ENCODE measurements at regions not wholly inside any gene's neighbourhood (a gene's known extent, or its start where the extent isn't known, plus 50 kb on each side); places are given as distances from the start of the nearest gene placed in this dataset.

DNA sequence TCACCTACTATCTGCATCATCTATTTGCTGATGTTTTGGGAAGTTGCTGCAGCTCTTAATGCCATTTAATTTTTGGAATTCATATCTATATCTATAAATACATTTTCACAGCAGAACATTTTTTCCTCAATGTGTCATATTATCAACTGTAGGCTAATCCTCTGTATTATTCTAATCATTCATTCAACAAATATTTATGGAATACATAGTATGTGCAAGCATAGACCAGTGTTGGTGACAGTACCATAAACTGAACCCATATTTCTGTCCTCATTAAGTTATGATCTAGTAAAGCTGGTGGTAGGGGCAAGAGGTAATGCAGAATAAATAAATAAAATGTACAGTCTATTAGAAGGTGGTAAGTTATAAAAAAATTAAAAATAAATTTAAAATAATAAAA is 585.3 kb upstream of the BCHE start:
- Histone ChIP-seq H2AFZ (ENCODE audit: insufficient read depth, low read depth, low read length, poor library complexity, severe bottlenecking) (no peak overlapping the region), H3K9me3 (ENCODE audit: control extremely low read depth in 1 of 3, control insufficient read depth in 2 of 3, insufficient read depth in 1 of 3, low read length in 2 of 3) (peaks cover 0 to 17% (median 0%) of the 10 kb centered on the region in 3 donors), H3K4me3 (ENCODE audit: control extremely low read depth in 1 of 5, extremely low read depth in 1 of 5, insufficient read depth in 1 of 5, low read depth in 2 of 5, low read length in 4 of 5) (no peak overlapping the region), H3K27ac (ENCODE audit: low read length in 2 of 2) (no peak overlapping the region), H3K27me3 (replicated peaks in 1 of 4; ENCODE audit: control extremely low read depth in 1 of 4, control insufficient read depth in 3 of 4, insufficient read depth in 4 of 4, low read length in 3 of 4) (no peaks in the 10 kb centered on the region), H3K4me2 (replicated peaks; ENCODE audit: low read depth, low read length, poor library complexity, severe bottlenecking) (no peak overlapping the region), H3K36me3 (replicated peaks in 1 of 2; ENCODE audit: control extremely low read depth in 1 of 2, control insufficient read depth in 1 of 2, extremely low read depth in 1 of 2, insufficient read depth in 2 of 2, low read length in 1 of 2) (no peaks in the 10 kb centered on the region), H3K4me1 (ENCODE audit: control insufficient read depth in 2 of 2, insufficient read depth in 2 of 2, low read length in 2 of 2) (no peaks in the 10 kb centered on the region), H4K20me1 (ENCODE audit: control insufficient read depth, insufficient read depth, low read length, poor library complexity, severe bottlenecking) (no peaks in the 10 kb centered on the region), H3K9ac (ENCODE audit: low read length) (no peak overlapping the region), H3K79me2 (ENCODE audit: control insufficient read depth, insufficient read depth, low read length) (no peaks in the 10 kb centered on the region)
- Mint-ChIP-seq H3K27me3 (no peaks in the 10 kb centered on the region), H3K4me3 (no peak overlapping the region), H3K4me1 (no peaks in the 10 kb centered on the region), H3K9me3 (ENCODE audit: insufficient read depth) (peaks cover 6% of the 10 kb centered on the region), H3K27ac (no peak overlapping the region)
- POLR2A ChIA-PET, result no interaction called here
- DNase-seq (no peak), ATAC-seq (ENCODE audit: low read depth) (no peak)
- no peak for TF ChIP-seq EZH2 (IDR thresholded peaks at IDR 0.05; ENCODE audit: borderline replicate concordance, insufficient read depth, low read depth, low read length, poor library complexity, severe bottlenecking)
- TF ChIP-seq, protein P1, sequence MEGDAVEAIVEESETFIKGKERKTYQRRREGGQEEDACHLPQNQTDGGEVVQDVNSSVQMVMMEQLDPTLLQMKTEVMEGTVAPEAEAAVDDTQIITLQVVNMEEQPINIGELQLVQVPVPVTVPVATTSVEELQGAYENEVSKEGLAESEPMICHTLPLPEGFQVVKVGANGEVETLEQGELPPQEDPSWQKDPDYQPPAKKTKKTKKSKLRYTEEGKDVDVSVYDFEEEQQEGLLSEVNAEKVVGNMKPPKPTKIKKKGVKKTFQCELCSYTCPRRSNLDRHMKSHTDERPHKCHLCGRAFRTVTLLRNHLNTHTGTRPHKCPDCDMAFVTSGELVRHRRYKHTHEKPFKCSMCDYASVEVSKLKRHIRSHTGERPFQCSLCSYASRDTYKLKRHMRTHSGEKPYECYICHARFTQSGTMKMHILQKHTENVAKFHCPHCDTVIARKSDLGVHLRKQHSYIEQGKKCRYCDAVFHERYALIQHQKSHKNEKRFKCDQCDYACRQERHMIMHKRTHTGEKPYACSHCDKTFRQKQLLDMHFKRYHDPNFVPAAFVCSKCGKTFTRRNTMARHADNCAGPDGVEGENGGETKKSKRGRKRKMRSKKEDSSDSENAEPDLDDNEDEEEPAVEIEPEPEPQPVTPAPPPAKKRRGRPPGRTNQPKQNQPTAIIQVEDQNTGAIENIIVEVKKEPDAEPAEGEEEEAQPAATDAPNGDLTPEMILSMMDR (IDR thresholded peaks at IDR 0.05), result no peak
- CTCF ChIA-PET, result no interaction called here
- intact Hi-C loops (cut with micrococcal nuclease), result no loop called here

DNA sequence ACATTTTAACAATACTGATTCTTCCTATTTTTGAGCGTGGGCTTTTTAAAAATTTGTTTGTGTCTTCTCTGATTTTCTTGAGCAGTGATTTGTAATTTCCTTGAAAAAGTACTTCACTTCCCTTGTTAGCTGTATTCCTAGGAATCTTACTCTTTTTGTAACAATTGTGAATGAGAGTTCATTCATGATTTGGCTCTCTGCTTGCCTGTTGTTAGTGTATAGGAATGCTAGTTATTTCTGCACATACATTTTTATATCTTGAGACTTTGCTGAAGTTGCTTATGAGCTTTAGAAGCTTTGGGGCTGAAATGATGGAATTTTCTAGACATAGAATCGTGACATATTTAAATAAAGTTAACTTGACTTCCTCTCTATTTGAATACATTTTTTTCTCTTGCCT is 582.8 kb upstream of the BCHE start:
- Mint-ChIP-seq H3K4me1 (no peaks in the 10 kb centered on the region), H3K27me3 (no peaks in the 10 kb centered on the region), H3K27ac (no peak overlapping the region), H3K4me3 (no peak overlapping the region), H3K9me3 (ENCODE audit: insufficient read depth) (peaks cover 6% of the 10 kb centered on the region)
- no peak overlapping the region for H3K4me2 ChIP-seq (replicated peaks; ENCODE audit: low read depth, low read length, poor library complexity, severe bottlenecking)
- H3K4me3 ChIP-seq (ENCODE audit: control extremely low read depth in 1 of 5, extremely low read depth in 1 of 5, insufficient read depth in 1 of 5, low read depth in 2 of 5, low read length in 4 of 5), result no peak overlapping the region
- DNase-seq (no peak), ATAC-seq (ENCODE audit: low read depth) (no peak)
- H3K27ac ChIP-seq (ENCODE audit: low read length in 2 of 2), result no peak overlapping the region
- ChIA-PET CTCF (no interaction called here), POLR2A (no interaction called here)
- H3K4me1 ChIP-seq (ENCODE audit: control insufficient read depth in 2 of 2, insufficient read depth in 2 of 2, low read length in 2 of 2), result no peaks in the 10 kb centered on the region
- no peaks in the 10 kb centered on the region for H3K36me3 ChIP-seq (replicated peaks in 1 of 2; ENCODE audit: control extremely low read depth in 1 of 2, control insufficient read depth in 1 of 2, extremely low read depth in 1 of 2, insufficient read depth in 2 of 2, low read length in 1 of 2)
- no peaks in the 10 kb centered on the region for H4K20me1 ChIP-seq (ENCODE audit: control insufficient read depth, insufficient read depth, low read length, poor library complexity, severe bottlenecking)
- no peaks in the 10 kb centered on the region for H3K27me3 ChIP-seq (replicated peaks in 1 of 4; ENCODE audit: control extremely low read depth in 1 of 4, control insufficient read depth in 3 of 4, insufficient read depth in 4 of 4, low read length in 3 of 4)
- H3K9me3 ChIP-seq (ENCODE audit: control extremely low read depth in 1 of 3, control insufficient read depth in 2 of 3, insufficient read depth in 1 of 3, low read length in 2 of 3), result peaks cover 0 to 9% (median 0%) of the 10 kb centered on the region in 3 donors
- no peak overlapping the region for H3K9ac ChIP-seq (ENCODE audit: low read length)
- intact Hi-C loops (cut with micrococcal nuclease), result no loop called here
- TF ChIP-seq, protein P1 (IDR thresholded peaks at IDR 0.05), result no peak
- TF ChIP-seq EZH2 (IDR thresholded peaks at IDR 0.05; ENCODE audit: borderline replicate concordance, insufficient read depth, low read depth, low read length, poor library complexity, severe bottlenecking), result no peak
- WGBS (ENCODE audit: insufficient coverage), result no CpG with 5 or more reads among the region's 2 CpGs
- no peaks in the 10 kb centered on the region for H3K79me2 ChIP-seq (ENCODE audit: control insufficient read depth, insufficient read depth, low read length)
- H2AFZ ChIP-seq (ENCODE audit: insufficient read depth, low read depth, low read length, poor library complexity, severe bottlenecking), result no peak overlapping the region
